ENCODE measurements at regions not wholly inside any gene's neighbourhood (a gene's known extent, or its start where the extent isn't known, plus 50 kb on each side); places are given as distances from the start of the nearest gene placed in this dataset.
"Not testable (repeated sequence)": the region's sequence is repeated elsewhere in the genome, so short reads cannot be mapped to it uniquely, and the experiment has no call there.

DNA sequence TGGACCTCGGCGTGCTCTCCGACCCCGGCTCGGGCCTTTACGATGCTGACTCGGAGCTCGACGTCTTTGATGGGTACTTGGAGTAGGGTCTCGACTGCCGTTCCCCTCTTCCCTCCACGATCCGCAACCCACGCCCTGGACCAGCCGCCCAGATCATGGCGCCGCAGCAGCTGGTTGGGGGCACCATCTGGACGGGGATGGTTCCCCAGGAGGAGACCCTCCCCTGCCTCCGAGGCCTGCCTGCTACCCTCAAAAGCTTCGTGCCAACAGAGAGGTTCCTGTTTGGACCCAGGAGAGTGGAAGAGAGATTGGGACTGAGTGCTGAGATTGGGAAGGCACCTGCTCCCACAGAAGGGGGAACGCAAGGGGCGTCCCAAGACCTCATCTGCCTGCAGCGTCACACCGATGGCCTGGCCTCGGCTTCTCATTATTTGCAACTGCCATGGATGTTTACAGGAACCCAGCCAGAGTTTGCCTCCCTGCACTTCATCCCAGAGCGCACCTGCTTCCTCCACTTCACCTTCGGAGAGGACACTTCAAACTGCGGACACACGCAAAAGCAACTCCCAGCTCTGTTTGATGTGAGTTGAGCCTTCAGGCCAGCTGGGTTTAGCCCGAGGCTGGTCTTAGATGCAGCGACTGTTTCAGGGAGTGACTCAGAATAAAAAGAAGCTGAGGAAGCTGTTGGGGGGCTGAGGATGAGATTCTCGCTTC lies 58.9 kb downstream of the GOLGA6L7 start:
- intact Hi-C loops (cut with micrococcal nuclease); H3K27me3 ChIP-seq (replicated peaks in 1 of 4; ENCODE audit: control extremely low read depth in 1 of 4, control insufficient read depth in 3 of 4, insufficient read depth in 4 of 4, low read length in 3 of 4); H3K4me1 ChIP-seq (ENCODE audit: control insufficient read depth in 2 of 2, insufficient read depth in 2 of 2, low read length in 2 of 2); H3K9me3 ChIP-seq (ENCODE audit: control extremely low read depth in 1 of 3, control insufficient read depth in 2 of 3, insufficient read depth in 1 of 3, low read length in 2 of 3); H3K4me1 Mint-ChIP-seq; H3K27ac ChIP-seq (ENCODE audit: low read length in 2 of 2); H2AFZ ChIP-seq (ENCODE audit: insufficient read depth, low read depth, low read length, poor library complexity, severe bottlenecking); DNase-seq; H4K20me1 ChIP-seq (ENCODE audit: control insufficient read depth, insufficient read depth, low read length, poor library complexity, severe bottlenecking); H3K79me2 ChIP-seq (ENCODE audit: control insufficient read depth, insufficient read depth, low read length); H3K4me3 ChIP-seq (ENCODE audit: control extremely low read depth in 1 of 5, extremely low read depth in 1 of 5, insufficient read depth in 1 of 5, low read depth in 2 of 5, low read length in 4 of 5); H3K4me2 ChIP-seq (replicated peaks; ENCODE audit: low read depth, low read length, poor library complexity, severe bottlenecking); H3K27ac Mint-ChIP-seq; H3K9ac ChIP-seq (ENCODE audit: low read length); H3K4me3 Mint-ChIP-seq; ATAC-seq (ENCODE audit: low read depth); CTCF ChIA-PET; POLR2A ChIA-PET; H3K36me3 ChIP-seq (replicated peaks in 1 of 2; ENCODE audit: control extremely low read depth in 1 of 2, control insufficient read depth in 1 of 2, extremely low read depth in 1 of 2, insufficient read depth in 2 of 2, low read length in 1 of 2); H3K9me3 Mint-ChIP-seq (ENCODE audit: insufficient read depth): not testable (repeated sequence)
- H3K27me3 Mint-ChIP-seq = peaks cover 25% of the 10 kb centered on the region
- 55% methylated on average over 7 of the region's 32 CpGs for WGBS (ENCODE audit: insufficient coverage)

DNA sequence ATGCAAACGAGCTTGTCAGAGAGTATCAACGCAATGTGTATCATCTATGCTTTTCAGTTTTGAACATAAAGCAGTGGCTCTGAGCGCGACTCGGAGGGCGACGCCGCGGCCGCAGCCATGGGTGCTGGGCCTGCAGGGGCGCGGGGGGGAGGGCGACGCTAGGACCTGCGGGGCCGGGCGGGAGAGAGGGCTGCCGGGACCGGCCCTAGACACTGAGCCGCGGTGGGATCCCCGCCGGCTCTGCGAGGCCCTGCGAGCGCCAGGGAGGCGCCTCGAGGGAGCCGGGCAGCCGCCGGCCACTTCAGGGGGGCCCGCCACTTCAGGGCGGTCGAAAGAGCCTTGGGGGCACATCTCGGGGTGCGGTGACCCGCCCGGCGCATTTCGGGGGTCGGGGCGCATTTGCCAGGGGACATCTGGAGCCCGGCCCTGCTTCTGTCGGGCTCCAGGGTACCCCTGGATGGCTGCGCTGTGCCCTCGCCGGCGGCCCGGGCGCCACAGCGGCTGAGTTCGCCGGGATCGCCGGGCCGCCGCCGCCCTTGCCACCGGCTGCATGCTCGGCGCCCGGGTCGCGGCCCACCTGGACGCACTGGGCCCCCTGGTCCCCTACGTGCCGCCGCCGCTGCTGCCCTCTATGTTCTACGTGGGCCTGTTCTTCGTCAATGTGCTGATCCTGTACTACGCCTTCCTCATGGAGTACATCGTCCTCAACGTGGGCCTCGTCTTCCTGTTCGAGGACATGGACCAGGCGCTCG lies 59.6 kb downstream of the GOLGA6L7 start:
- H3K4me3 Mint-ChIP-seq; H3K9ac ChIP-seq (ENCODE audit: low read length): not testable (repeated sequence)

DNA sequence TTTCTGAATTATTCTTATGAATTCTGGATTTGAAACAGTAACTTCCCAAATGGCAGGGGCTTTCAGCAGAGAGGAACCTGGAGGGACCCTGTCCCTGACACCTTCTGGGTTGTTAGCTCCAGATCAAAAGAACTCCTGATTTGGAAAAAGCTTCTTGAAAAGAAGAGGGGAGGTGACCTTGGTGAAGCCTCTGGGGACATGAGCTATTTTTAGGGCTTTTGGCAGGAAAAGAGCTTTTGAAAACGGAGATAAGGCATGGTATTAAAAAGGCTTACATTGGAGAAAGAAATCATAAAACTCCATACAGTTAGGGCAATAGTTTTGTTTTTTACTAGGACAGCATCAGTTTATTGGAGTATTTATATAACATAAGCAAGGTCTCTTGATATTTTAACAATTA lies 60.3 kb downstream of the GOLGA6L7 start:
- H3K4me3 Mint-ChIP-seq; CTCF ChIA-PET; H4K20me1 ChIP-seq (ENCODE audit: control insufficient read depth, insufficient read depth, low read length, poor library complexity, severe bottlenecking); DNase-seq; H3K4me1 Mint-ChIP-seq; H3K4me3 ChIP-seq (ENCODE audit: control extremely low read depth in 1 of 5, extremely low read depth in 1 of 5, insufficient read depth in 1 of 5, low read depth in 2 of 5, low read length in 4 of 5); H3K9ac ChIP-seq (ENCODE audit: low read length); POLR2A ChIA-PET; H3K27me3 ChIP-seq (replicated peaks in 1 of 4; ENCODE audit: control extremely low read depth in 1 of 4, control insufficient read depth in 3 of 4, insufficient read depth in 4 of 4, low read length in 3 of 4); H3K79me2 ChIP-seq (ENCODE audit: control insufficient read depth, insufficient read depth, low read length); H3K4me1 ChIP-seq (ENCODE audit: control insufficient read depth in 2 of 2, insufficient read depth in 2 of 2, low read length in 2 of 2); H2AFZ ChIP-seq (ENCODE audit: insufficient read depth, low read depth, low read length, poor library complexity, severe bottlenecking); intact Hi-C loops (cut with micrococcal nuclease); ATAC-seq (ENCODE audit: low read depth); H3K9me3 Mint-ChIP-seq (ENCODE audit: insufficient read depth); H3K36me3 ChIP-seq (replicated peaks in 1 of 2; ENCODE audit: control extremely low read depth in 1 of 2, control insufficient read depth in 1 of 2, extremely low read depth in 1 of 2, insufficient read depth in 2 of 2, low read length in 1 of 2); H3K4me2 ChIP-seq (replicated peaks; ENCODE audit: low read depth, low read length, poor library complexity, severe bottlenecking); H3K27ac Mint-ChIP-seq; H3K27ac ChIP-seq (ENCODE audit: low read length in 2 of 2); H3K9me3 ChIP-seq (ENCODE audit: control extremely low read depth in 1 of 3, control insufficient read depth in 2 of 3, insufficient read depth in 1 of 3, low read length in 2 of 3): not testable (repeated sequence)
- peaks cover 25% of the 10 kb centered on the region for H3K27me3 Mint-ChIP-seq
- WGBS (ENCODE audit: insufficient coverage) = no CpG with 5 or more reads among the region's 1 CpG

More for the DNA sequence above, 59.6 kb downstream of the GOLGA6L7 start:
- intact Hi-C loops (cut with micrococcal nuclease); DNase-seq; H3K79me2 ChIP-seq (ENCODE audit: control insufficient read depth, insufficient read depth, low read length); H3K4me3 ChIP-seq (ENCODE audit: control extremely low read depth in 1 of 5, extremely low read depth in 1 of 5, insufficient read depth in 1 of 5, low read depth in 2 of 5, low read length in 4 of 5); H2AFZ ChIP-seq (ENCODE audit: insufficient read depth, low read depth, low read length, poor library complexity, severe bottlenecking); H4K20me1 ChIP-seq (ENCODE audit: control insufficient read depth, insufficient read depth, low read length, poor library complexity, severe bottlenecking); POLR2A ChIA-PET; H3K27me3 ChIP-seq (replicated peaks in 1 of 4; ENCODE audit: control extremely low read depth in 1 of 4, control insufficient read depth in 3 of 4, insufficient read depth in 4 of 4, low read length in 3 of 4); H3K36me3 ChIP-seq (replicated peaks in 1 of 2; ENCODE audit: control extremely low read depth in 1 of 2, control insufficient read depth in 1 of 2, extremely low read depth in 1 of 2, insufficient read depth in 2 of 2, low read length in 1 of 2); H3K27ac ChIP-seq (ENCODE audit: low read length in 2 of 2); H3K4me1 ChIP-seq (ENCODE audit: control insufficient read depth in 2 of 2, insufficient read depth in 2 of 2, low read length in 2 of 2); CTCF ChIA-PET; H3K4me2 ChIP-seq (replicated peaks; ENCODE audit: low read depth, low read length, poor library complexity, severe bottlenecking); H3K4me1 Mint-ChIP-seq; H3K9me3 ChIP-seq (ENCODE audit: control extremely low read depth in 1 of 3, control insufficient read depth in 2 of 3, insufficient read depth in 1 of 3, low read length in 2 of 3); H3K27ac Mint-ChIP-seq; H3K9me3 Mint-ChIP-seq (ENCODE audit: insufficient read depth): not testable (repeated sequence)
- ATAC-seq (ENCODE audit: low read depth) = peak; percentile 36
- WGBS (ENCODE audit: insufficient coverage) = 16% methylated on average over 29 of the region's 78 CpGs
- H3K27me3 Mint-ChIP-seq = peaks cover 25% of the 10 kb centered on the region

All from B cell (primary cell).